PC-9 (cell line): ENCODE measurements at regions not wholly inside any gene's neighbourhood (a gene's known extent, or its start where the extent isn't known, plus 50 kb on each side); places are given as distances from the start of the nearest gene placed in this dataset.

Source experiments
- BruUV-seq: library from RNA; stranded (reverse); fragments of 400-500 nt; replicated peaks from 2 replicates; lab custom pipeline; 2021; lab: Mats Ljungman, UMichigan
- CTCF ChIA-PET: fragments of 300-600 bp; sonication (Branson Sonifier 250); formaldehyde crosslinking; loops from one replicate; lab custom pipeline; 2022; ENCODE audit warnings: antibody characterized with exemption; lab: Charles Lee
- POLR2A ChIA-PET: fragments of 300-600 bp; sonication (Branson Sonifier 250); formaldehyde crosslinking; loops from one replicate; lab custom pipeline; 2022; ENCODE audit warnings: antibody characterized with exemption; ENCODE audit not compliant: unreplicated experiment; lab: Charles Lee
- DNase-seq, 2 experiments: peaks; one replicate each; pipeline versions ENCODE4 v3.0.0 to v3.0.0-alpha.2; 2015 to 2022; ENCODE audit warnings: mixed read lengths in 1 of 2
- H2AFZ ChIP-seq: fragments of 200-600 bp; sonication (generic); 2 replicates; pipeline ENCODE4 v1.8.1; 2017; ENCODE audit warnings: antibody characterized with exemption
- H3F3A ChIP-seq: fragments of 200-600 bp; sonication (generic); 2 replicates; pipeline ENCODE4 v1.8.1; 2017; ENCODE audit warnings: antibody characterized with exemption, mild to moderate bottlenecking, low read depth; ENCODE audit not compliant: insufficient read depth
- H3K27ac ChIP-seq: fragments of 200-600 bp; sonication (generic); 2 replicates; pipeline ENCODE4 v1.6.1; 2016; ENCODE audit warnings: mixed run types
- H3K27me3 ChIP-seq: fragments of 200-600 bp; sonication (generic); 2 replicates; pipeline ENCODE4 v1.6.1; 2016; ENCODE audit warnings: low read depth, mixed run types; ENCODE audit not compliant: insufficient read depth
- H3K36me3 ChIP-seq: fragments of 200-600 bp; sonication (generic); 2 replicates; pipeline ENCODE4 v1.6.1; 2016; ENCODE audit warnings: low read depth, mixed run types
- H3K4me1 ChIP-seq: fragments of 200-600 bp; sonication (generic); replicated peaks from 2 replicates; pipeline ENCODE4 v1.6.1; 2016; ENCODE audit warnings: mixed run types; ENCODE audit not compliant: insufficient read depth
- H3K4me2 ChIP-seq: fragments of 200-600 bp; sonication (generic); 2 replicates; pipeline ENCODE4 v1.6.1; 2017; ENCODE audit warnings: mixed run types
- H3K4me3 ChIP-seq: fragments of 200-600 bp; sonication (generic); 2 replicates; pipeline ENCODE4 v1.6.1; 2016; ENCODE audit warnings: mixed run types
- H3K79me2 ChIP-seq: fragments of 200-600 bp; sonication (generic); 2 replicates; pipeline ENCODE4 v1.6.1; 2017; ENCODE audit warnings: low read depth, mixed run types
- H3K9me2 ChIP-seq: fragments of 200-600 bp; sonication (generic); 2 replicates; pipeline ENCODE4 v1.8.1; 2017; ENCODE audit warnings: mild to moderate bottlenecking; ENCODE audit not compliant: insufficient read depth
- H3K9me3 ChIP-seq: fragments of 200-600 bp; sonication (generic); 2 replicates; pipeline ENCODE4 v1.8.1; 2016; ENCODE audit warnings: low read depth; ENCODE audit not compliant: insufficient read depth
- H4K20me1 ChIP-seq: fragments of 200-600 bp; sonication (generic); 2 replicates; pipeline ENCODE4 v1.8.1; 2017; ENCODE audit not compliant: insufficient read depth
- CTCF ChIP-seq: fragments of 200-600 bp; sonication (generic); conservative IDR thresholded peaks from 2 replicates; pipeline ENCODE4 v1.6.1; 2017; ENCODE audit warnings: mixed run types, antibody characterized with exemption, mild to moderate bottlenecking, moderate library complexity
- EZH2 ChIP-seq: fragments of 200-600 bp; sonication (generic); IDR thresholded peaks from 2 replicates; pipeline ENCODE4 v1.8.0; 2017; ENCODE audit warnings: antibody characterized with exemption, low read depth
- intact Hi-C: fragments of 100-400 bp; cut with micrococcal nuclease; formaldehyde crosslinking; loops from one replicate; pipeline ENCODE4 v1.10.0; 2022; ENCODE audit not compliant: unreplicated experiment

GRCh38 chr18:51861046-51861445, 479.0 kb upstream of the DCC start:
- CTCF ChIA-PET = no interaction called here

GRCh38 chr18:51862051-51862715, 477.8 kb upstream of the DCC start:
- H3K9me3 ChIP-seq = no peaks in the 10 kb centered on the region
- no peak overlapping the region for H3K27ac ChIP-seq
- ChIA-PET CTCF (no interaction called here), POLR2A (no interaction called here)
- no peaks in the 10 kb centered on the region for H3K79me2 ChIP-seq
- H3K4me2 ChIP-seq = no peak overlapping the region
- TF ChIP-seq CTCF (no peak), EZH2 (no peak)
- H3K9me2 ChIP-seq = no peaks in the 10 kb centered on the region
- DNase-seq = no peak
- no peak overlapping the region for H2AFZ ChIP-seq
- no peaks in the 10 kb centered on the region for H3K4me1 ChIP-seq
- no peaks in the 10 kb centered on the region for H3K27me3 ChIP-seq
- no peaks in the 10 kb centered on the region for H4K20me1 ChIP-seq
- H3F3A ChIP-seq = no peaks in the 10 kb centered on the region
- BruUV-seq = no TSS peak
- intact Hi-C loops = no loop called here
- H3K36me3 ChIP-seq = no peaks in the 10 kb centered on the region
- H3K4me3 ChIP-seq = no peak overlapping the region

More at GRCh38 chr18:51861046-51861445, 479.0 kb upstream of the DCC start:
- BruUV-seq = no TSS peak
- TF ChIP-seq CTCF (no peak), EZH2 (no peak)
- Histone ChIP-seq H3K4me2 (no peak overlapping the region), H3K9me2 (no peaks in the 10 kb centered on the region), H3K4me1 (no peaks in the 10 kb centered on the region), H3K27me3 (no peaks in the 10 kb centered on the region), H3K36me3 (no peaks in the 10 kb centered on the region), H2AFZ (no peak overlapping the region), H3K4me3 (no peak overlapping the region), H3F3A (no peaks in the 10 kb centered on the region), H4K20me1 (no peaks in the 10 kb centered on the region), H3K9me3 (no peaks in the 10 kb centered on the region), H3K27ac (no peak overlapping the region), H3K79me2 (no peaks in the 10 kb centered on the region)
- intact Hi-C loops = no loop called here
- DNase-seq = no peak
- POLR2A ChIA-PET = no interaction called here

GRCh38 chr18:51864219-51864965, 475.6 kb upstream of the DCC start:
- Histone ChIP-seq H3K79me2 (no peaks in the 10 kb centered on the region), H3K9me2 (no peaks in the 10 kb centered on the region), H3K4me3 (no peak overlapping the region), H3K27me3 (no peaks in the 10 kb centered on the region), H3K36me3 (no peaks in the 10 kb centered on the region), H3K9me3 (no peaks in the 10 kb centered on the region), H3K4me1 (no peaks in the 10 kb centered on the region), H3K4me2 (no peak overlapping the region), H2AFZ (no peak overlapping the region), H3F3A (no peaks in the 10 kb centered on the region), H3K27ac (no peak overlapping the region), H4K20me1 (no peaks in the 10 kb centered on the region)
- intact Hi-C loops = no loop called here
- CTCF ChIA-PET = no interaction called here
- no TSS peak for BruUV-seq
- DNase-seq = no peak
- POLR2A ChIA-PET = no interaction called here
- TF ChIP-seq CTCF (no peak), EZH2 (no peak)
